GM18870 (cell line): ENCODE measurements at regions not wholly inside any gene's neighbourhood (a gene's known extent, or its start where the extent isn't known, plus 50 kb on each side); places are given as distances from the start of the nearest gene placed in this dataset.
A peak's percentile ranks its signal among the peaks of the same experiment; 100 is the strongest.
"Not testable (repeated sequence)": the region's sequence is repeated elsewhere in the genome, so short reads cannot be mapped to it uniquely, and the experiment has no call there.

Experiments
- ATAC-seq: cut with Tn5 transposase; IDR thresholded peaks from one replicate; pipeline ENCODE4 v1.9.1; 2021; ENCODE audit warnings: moderate library complexity; ENCODE audit not compliant: unreplicated experiment

- no peak for ATAC-seq
Measured at GRCh38 chr10:118436742-118437141, 94.6 kb upstream of the FAM204A start.

- ATAC-seq, result no peak
Measured at GRCh38 chr10:118430190-118430589, 88.1 kb upstream of the FAM204A start.

GRCh38 chr10:118423800-118424442, 81.8 kb upstream of the FAM204A start:
- peak; percentile 81 for ATAC-seq

- no peak for ATAC-seq
Measured at GRCh38 chr10:118422241-118422640, 80.1 kb upstream of the FAM204A start.

- ATAC-seq, result not testable (repeated sequence)
Measured at GRCh38 chr10:118420049-118420448, 77.9 kb upstream of the FAM204A start.

GRCh38 chr10:118412932-118413331, 70.8 kb upstream of the FAM204A start:
- ATAC-seq, result no peak

- no peak for ATAC-seq
Measured at GRCh38 chr10:118412132-118412760, 70.1 kb upstream of the FAM204A start.

GRCh38 chr10:118409295-118409694, 67.2 kb upstream of the FAM204A start:
- no peak for ATAC-seq

GRCh38 chr10:118408181-118408580, 66.1 kb upstream of the FAM204A start:
- no peak for ATAC-seq

- ATAC-seq, result no peak
Measured at GRCh38 chr10:118407777-118408176, 65.7 kb upstream of the FAM204A start.

GRCh38 chr10:118407026-118407425, 64.9 kb upstream of the FAM204A start:
- ATAC-seq, result no peak

- no peak for ATAC-seq
Measured at GRCh38 chr10:118405928-118406327, 63.8 kb upstream of the FAM204A start.

GRCh38 chr10:118403967-118404366, 61.8 kb upstream of the FAM204A start:
- no peak for ATAC-seq

- no peak for ATAC-seq
Measured at GRCh38 chr10:118401708-118402193, 59.6 kb upstream of the FAM204A start.

- ATAC-seq, result no peak
Measured at GRCh38 chr10:118397391-118397790, 55.3 kb upstream of the FAM204A start.

GRCh38 chr10:118395947-118396346, 53.8 kb upstream of the FAM204A start:
- no peak for ATAC-seq

- ATAC-seq, result no peak
Measured at GRCh38 chr10:118394301-118395200, 52.4 kb upstream of the FAM204A start.

- no peak for ATAC-seq
Measured at GRCh38 chr10:118392761-118393160, 50.6 kb upstream of the FAM204A start.
